Keratinocyte (primary cell): ENCODE measurements at regions not wholly inside any gene's neighbourhood (a gene's known extent, or its start where the extent isn't known, plus 50 kb on each side); places are given as distances from the start of the nearest gene placed in this dataset.

Source experiments
- DNase-seq: peaks from one replicate; pipeline ENCODE4 v3.0.0-alpha.2; 2011; ENCODE audit warnings: low read depth, missing footprints, low spot score
- FAIRE-seq: peaks from 2 replicates; lab custom pipeline; 2011; peaks lifted over from hg19 to GRCh38; lab: Jason Lieb, UNC
- H2AFZ ChIP-seq: 2 replicates; pipeline ENCODE4 v1.6.0; 2012; ENCODE audit warnings: low read length, control low read depth, inconsistent platforms; ENCODE audit not compliant: control insufficient read depth
- H3K27ac ChIP-seq: 2 replicates; pipeline ENCODE4 v1.5.1; 2011; ENCODE audit warnings: low read length; ENCODE audit not compliant: control insufficient read depth, insufficient read depth
- H3K27me3 ChIP-seq: 3 replicates; pipeline ENCODE4 v1.6.0; 2011; ENCODE audit warnings: low read length; ENCODE audit not compliant: control insufficient read depth, insufficient read depth; ENCODE audit errors: extremely low read depth
- H3K36me3 ChIP-seq, 2 experiments: 2 replicates in 1 of 2; 3 replicates in 1 of 2; pipeline ENCODE4 v1.5.1; 2011; ENCODE audit warnings: low read length in 2 of 2, mild to moderate bottlenecking in 1 of 2; ENCODE audit not compliant: control insufficient read depth in 2 of 2, insufficient read depth in 2 of 2; ENCODE audit errors: extremely low read depth in 1 of 2
- H3K4me1 ChIP-seq: 3 replicates; pipeline ENCODE4 v1.5.1; 2011; ENCODE audit warnings: low read length; ENCODE audit not compliant: control insufficient read depth, insufficient read depth; ENCODE audit errors: extremely low read depth
- H3K4me2 ChIP-seq: 3 replicates; pipeline ENCODE4 v1.6.0; 2011; ENCODE audit warnings: low read depth, low read length; ENCODE audit not compliant: control insufficient read depth, insufficient read depth; ENCODE audit errors: extremely low read depth
- H3K4me3 ChIP-seq, 3 experiments: fragments of 200-600 bp in 1 of 3; sonication (generic) in 1 of 3; 2 replicates in 2 of 3; 3 replicates in 1 of 3; pipeline ENCODE4 v1.5.1; 2011 to 2016; ENCODE audit warnings: low read length in 3 of 3, mild to moderate bottlenecking in 3 of 3, control low read depth in 2 of 3, inconsistent platforms in 1 of 3, low read depth in 1 of 3, mixed read lengths in 1 of 3, mixed run types in 1 of 3, moderate library complexity in 1 of 3; ENCODE audit not compliant: control insufficient read depth in 2 of 3, insufficient read depth in 2 of 3; ENCODE audit errors: extremely low read depth in 1 of 3
- H3K79me2 ChIP-seq: 2 replicates; pipeline ENCODE4 v1.6.0; 2012; ENCODE audit warnings: low read length; ENCODE audit not compliant: control insufficient read depth, insufficient read depth
- H3K9ac ChIP-seq: 3 replicates; pipeline ENCODE4 v1.6.0; 2011; ENCODE audit warnings: low read length; ENCODE audit not compliant: control insufficient read depth, insufficient read depth; ENCODE audit errors: extremely low read depth
- H3K9me1 ChIP-seq: 3 replicates; pipeline ENCODE4 v1.6.0; 2011; ENCODE audit warnings: low read length; ENCODE audit not compliant: control insufficient read depth, insufficient read depth; ENCODE audit errors: extremely low read depth
- H3K9me3 ChIP-seq: 2 replicates; pipeline ENCODE4 v1.5.1; 2012; ENCODE audit warnings: low read depth, low read length; ENCODE audit not compliant: control insufficient read depth
- H4K20me1 ChIP-seq: 3 replicates; pipeline ENCODE4 v1.6.0; 2011; ENCODE audit warnings: low read length; ENCODE audit not compliant: control insufficient read depth, insufficient read depth; ENCODE audit errors: extremely low read depth
- EZH2 ChIP-seq: IDR thresholded peaks from one replicate; pipeline ENCODE4 v1.6.1; 2012; ENCODE audit warnings: inconsistent platforms, mild to moderate bottlenecking, low read length, moderate library complexity
- dilution Hi-C: fragments of 300-500 bp; cut with MboI; formaldehyde crosslinking; loops from one replicate; pipeline ENCODE4 v1.7.0; 2020; ENCODE audit warnings: low sequenced_read_pairs; ENCODE audit not compliant: extremely low pct_ligation_motif_present
- TF ChIP-seq, protein P1 (sequence below), 3 experiments: IDR thresholded peaks in 1 of 3; conservative IDR thresholded peaks in 1 of 3; optimal IDR thresholded peaks in 1 of 3; 2 replicates in 2 of 3; 3 replicates in 1 of 3; pipeline versions ENCODE3 to v1.5.1; 2011; ENCODE audit warnings: low read length in 3 of 3, mild to moderate bottlenecking in 3 of 3, moderate library complexity in 2 of 3, control low read depth in 1 of 3, inconsistent platforms in 1 of 3; ENCODE audit not compliant: insufficient read depth in 2 of 3; ENCODE audit errors: extremely low read depth in 1 of 3

DNA sequence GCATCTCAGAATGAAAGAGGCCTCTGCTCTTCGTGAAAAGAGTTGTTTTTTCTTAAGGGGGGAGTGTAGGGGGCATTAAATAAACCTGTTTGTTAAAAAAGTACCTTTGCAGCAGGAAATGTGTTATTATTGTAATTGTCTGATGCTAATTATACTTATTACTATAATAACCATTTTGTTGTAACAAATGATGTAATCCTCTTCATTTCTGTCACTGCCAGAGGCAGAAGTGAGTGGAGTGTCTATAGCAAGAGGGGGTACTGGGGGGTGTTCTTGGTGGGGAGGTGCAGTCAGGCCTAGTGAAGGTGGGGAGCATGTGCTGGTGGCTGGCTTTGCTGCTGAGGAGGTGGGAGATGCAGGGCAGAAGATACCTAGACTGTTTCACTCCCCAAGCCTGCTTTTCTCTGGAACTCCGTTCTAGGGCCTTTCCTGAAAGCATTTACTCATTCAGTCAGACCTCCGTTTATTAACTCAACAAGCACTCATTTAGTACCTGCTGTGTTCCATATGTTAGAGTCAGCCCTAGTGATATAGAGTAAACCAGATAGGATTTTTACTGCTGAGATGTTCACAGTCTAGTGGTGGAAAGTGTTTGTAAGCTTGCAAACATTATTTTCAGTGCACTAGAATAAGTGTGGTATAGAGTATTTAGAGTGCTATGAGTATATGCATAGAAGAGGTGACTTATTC, 77.5 kb upstream of the CISTR start:
- dilution Hi-C loops: no loop called here
- Histone ChIP-seq H3K79me2 (no peaks in the 10 kb centered on the region), H3K9me3 (no peaks in the 10 kb centered on the region), H2AFZ (no peak overlapping the region), H3K27me3 (no peaks in the 10 kb centered on the region), H3K9ac (no peak overlapping the region), H3K27ac (no peak overlapping the region), H4K20me1 (no peaks in the 10 kb centered on the region), H3K4me1 (no peaks in the 10 kb centered on the region), H3K36me3 (no peaks in the 10 kb centered on the region), H3K4me2 (no peak overlapping the region), H3K9me1 (no peaks in the 10 kb centered on the region), H3K4me3 (no peak overlapping the region)
- no peak for FAIRE-seq
- TF ChIP-seq, protein P1, sequence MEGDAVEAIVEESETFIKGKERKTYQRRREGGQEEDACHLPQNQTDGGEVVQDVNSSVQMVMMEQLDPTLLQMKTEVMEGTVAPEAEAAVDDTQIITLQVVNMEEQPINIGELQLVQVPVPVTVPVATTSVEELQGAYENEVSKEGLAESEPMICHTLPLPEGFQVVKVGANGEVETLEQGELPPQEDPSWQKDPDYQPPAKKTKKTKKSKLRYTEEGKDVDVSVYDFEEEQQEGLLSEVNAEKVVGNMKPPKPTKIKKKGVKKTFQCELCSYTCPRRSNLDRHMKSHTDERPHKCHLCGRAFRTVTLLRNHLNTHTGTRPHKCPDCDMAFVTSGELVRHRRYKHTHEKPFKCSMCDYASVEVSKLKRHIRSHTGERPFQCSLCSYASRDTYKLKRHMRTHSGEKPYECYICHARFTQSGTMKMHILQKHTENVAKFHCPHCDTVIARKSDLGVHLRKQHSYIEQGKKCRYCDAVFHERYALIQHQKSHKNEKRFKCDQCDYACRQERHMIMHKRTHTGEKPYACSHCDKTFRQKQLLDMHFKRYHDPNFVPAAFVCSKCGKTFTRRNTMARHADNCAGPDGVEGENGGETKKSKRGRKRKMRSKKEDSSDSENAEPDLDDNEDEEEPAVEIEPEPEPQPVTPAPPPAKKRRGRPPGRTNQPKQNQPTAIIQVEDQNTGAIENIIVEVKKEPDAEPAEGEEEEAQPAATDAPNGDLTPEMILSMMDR (optimal IDR thresholded peaks at IDR 0.05 in 1 of 3, IDR thresholded peaks at IDR 0.05 in 1 of 3, conservative IDR thresholded peaks at IDR 0.05 in 1 of 3; ENCODE audit: extremely low read depth in 1 of 3, insufficient read depth in 2 of 3, low read length in 3 of 3): no peak
- TF ChIP-seq EZH2: no peak
- DNase-seq: no peak

DNA sequence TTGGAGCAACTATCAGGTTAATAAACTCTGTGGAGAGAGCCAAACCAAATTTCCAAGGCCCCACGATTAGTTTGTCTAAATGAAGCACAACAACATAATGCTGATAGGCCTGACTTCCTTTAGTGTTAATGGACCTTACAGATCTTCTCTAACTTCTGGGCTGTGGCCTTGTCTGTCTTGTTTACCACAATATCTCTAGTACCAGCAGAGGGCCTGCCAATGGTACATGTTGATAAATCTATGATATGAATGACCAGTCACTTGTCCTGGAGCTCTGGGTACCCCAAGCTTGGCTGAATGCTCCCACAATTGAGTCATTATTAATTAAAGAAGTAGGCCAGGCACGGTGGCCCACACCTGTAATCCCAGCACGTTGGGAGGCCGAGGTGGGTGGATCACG, 78.9 kb upstream of the CISTR start:
- H3K4me3 ChIP-seq: no peak overlapping the region
- no peaks in the 10 kb centered on the region for H3K27me3 ChIP-seq
- no peak overlapping the region for H2AFZ ChIP-seq
- no peak for FAIRE-seq
- H3K9ac ChIP-seq: no peak overlapping the region
- no peaks in the 10 kb centered on the region for H4K20me1 ChIP-seq
- TF ChIP-seq EZH2: no peak
- TF ChIP-seq, protein P1 (optimal IDR thresholded peaks at IDR 0.05 in 1 of 3, IDR thresholded peaks at IDR 0.05 in 1 of 3, conservative IDR thresholded peaks at IDR 0.05 in 1 of 3; ENCODE audit: extremely low read depth in 1 of 3, insufficient read depth in 2 of 3, low read length in 3 of 3): no peak
- H3K36me3 ChIP-seq: no peaks in the 10 kb centered on the region
- no peaks in the 10 kb centered on the region for H3K4me1 ChIP-seq
- dilution Hi-C loops: no loop called here
- H3K9me1 ChIP-seq: no peaks in the 10 kb centered on the region
- no peaks in the 10 kb centered on the region for H3K79me2 ChIP-seq
- H3K4me2 ChIP-seq: no peak overlapping the region
- no peak overlapping the region for H3K27ac ChIP-seq
- no peaks in the 10 kb centered on the region for H3K9me3 ChIP-seq
- no peak for DNase-seq
